Lower leg skin (tissue), 3 donors: ENCODE measurements at regions not wholly inside any gene's neighbourhood (a gene's known extent, or its start where the extent isn't known, plus 50 kb on each side); places are given as distances from the start of the nearest gene placed in this dataset.

ENCODE experiments used
- POLR2A ChIP-seq, 2 donors: fragments of 450-650 bp; IDR thresholded peaks; one replicate each; pipeline ENCODE4 v1.6.1; 2016 to 2017; ENCODE audit warnings: antibody characterized with exemption in 2 of 2, mild to moderate bottlenecking in 1 of 2, moderate library complexity in 1 of 2
- TF ChIP-seq, protein P1 (sequence below), 3 donors: fragments of 450-650 bp; IDR thresholded peaks; one replicate each; pipeline ENCODE4 v1.5.1; 2016; ENCODE audit warnings: antibody characterized with exemption in 3 of 3, mild to moderate bottlenecking in 3 of 3, moderate library complexity in 2 of 3

DNA sequence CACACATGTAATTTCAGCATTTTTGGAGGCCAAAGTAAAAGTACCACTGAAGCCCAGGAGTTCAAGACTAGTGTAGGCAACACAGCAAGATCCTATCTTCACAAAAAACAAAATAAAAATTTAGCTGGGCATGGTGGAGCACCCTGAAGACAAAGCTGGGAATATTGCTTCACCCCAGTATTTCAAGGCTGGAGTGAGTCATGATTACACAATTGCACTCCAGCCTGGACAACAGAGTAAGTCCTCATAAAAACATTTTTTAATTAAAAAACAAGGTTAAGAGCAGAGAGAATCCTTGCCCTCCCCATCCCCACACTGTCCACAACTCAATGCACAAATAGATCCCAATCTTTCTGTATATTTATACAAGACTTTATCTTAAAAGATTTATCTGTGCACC lies 321.9 kb upstream of the HSFY2 start:
- no peak for TF ChIP-seq POLR2A (IDR thresholded peaks at IDR 0.05)
- TF ChIP-seq, protein P1, sequence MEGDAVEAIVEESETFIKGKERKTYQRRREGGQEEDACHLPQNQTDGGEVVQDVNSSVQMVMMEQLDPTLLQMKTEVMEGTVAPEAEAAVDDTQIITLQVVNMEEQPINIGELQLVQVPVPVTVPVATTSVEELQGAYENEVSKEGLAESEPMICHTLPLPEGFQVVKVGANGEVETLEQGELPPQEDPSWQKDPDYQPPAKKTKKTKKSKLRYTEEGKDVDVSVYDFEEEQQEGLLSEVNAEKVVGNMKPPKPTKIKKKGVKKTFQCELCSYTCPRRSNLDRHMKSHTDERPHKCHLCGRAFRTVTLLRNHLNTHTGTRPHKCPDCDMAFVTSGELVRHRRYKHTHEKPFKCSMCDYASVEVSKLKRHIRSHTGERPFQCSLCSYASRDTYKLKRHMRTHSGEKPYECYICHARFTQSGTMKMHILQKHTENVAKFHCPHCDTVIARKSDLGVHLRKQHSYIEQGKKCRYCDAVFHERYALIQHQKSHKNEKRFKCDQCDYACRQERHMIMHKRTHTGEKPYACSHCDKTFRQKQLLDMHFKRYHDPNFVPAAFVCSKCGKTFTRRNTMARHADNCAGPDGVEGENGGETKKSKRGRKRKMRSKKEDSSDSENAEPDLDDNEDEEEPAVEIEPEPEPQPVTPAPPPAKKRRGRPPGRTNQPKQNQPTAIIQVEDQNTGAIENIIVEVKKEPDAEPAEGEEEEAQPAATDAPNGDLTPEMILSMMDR (IDR thresholded peaks at IDR 0.05) = no peak
